IMR-90 (cell line): ENCODE measurements at regions not wholly inside any gene's neighbourhood (a gene's known extent, or its start where the extent isn't known, plus 50 kb on each side); places are given as distances from the start of the nearest gene placed in this dataset.

Source experiments
- ATAC-seq: fragments of 200-7000 bp; cut with Tn5 transposase; 2 replicates; pipeline ENCODE4 v1.9.1; 2020; ENCODE audit warnings: low read depth, mild to moderate bottlenecking, moderate library complexity
- BruUV-seq: library from RNA; stranded (reverse); fragments of 400-500 nt; replicated peaks from 2 replicates; lab custom pipeline; 2021; lab: Mats Ljungman, UMichigan
- CTCF ChIA-PET: fragments of 300-600 bp; formaldehyde crosslinking; extraction: SDS; loops from one replicate; lab custom pipeline; 2021; ENCODE audit warnings: antibody characterized with exemption; lab: Yijun Ruan, JAX
- POLR2A ChIA-PET: fragments of 300-600 bp; sonication (Branson Sonifier 250); formaldehyde crosslinking; loops from one replicate; lab custom pipeline; 2022; ENCODE audit warnings: antibody characterized with exemption; ENCODE audit not compliant: unreplicated experiment; lab: Charles Lee
- DNase-seq: peaks from one replicate; pipeline ENCODE4 v3.0.0; 2013
- H2AFZ ChIP-seq: replicated peaks from 2 replicates; pipeline ENCODE3; 2013; ENCODE audit warnings: low read length, mild to moderate bottlenecking; ENCODE audit not compliant: poor library complexity
- H2AK5ac ChIP-seq: 2 replicates; pipeline ENCODE4 v1.6.1; 2013; ENCODE audit warnings: low read depth, low read length, inconsistent platforms
- H2AK9ac ChIP-seq: replicated peaks from 2 replicates; pipeline ENCODE3; 2013; ENCODE audit warnings: mild to moderate bottlenecking, low read depth, low read length, moderate library complexity; ENCODE audit not compliant: poor library complexity
- H2BK120ac ChIP-seq: 2 replicates; pipeline ENCODE4 v1.6.1; 2013; ENCODE audit warnings: low read depth, low read length, inconsistent platforms
- H2BK15ac ChIP-seq: 3 replicates; pipeline ENCODE4 v1.6.1; 2013; ENCODE audit warnings: low read depth, low read length, inconsistent platforms
- H2BK20ac ChIP-seq: 2 replicates; pipeline ENCODE4 v1.6.1; 2013; ENCODE audit warnings: low read depth, mild to moderate bottlenecking, inconsistent platforms, low read length, moderate library complexity
- H2BK5ac ChIP-seq: 2 replicates; pipeline ENCODE4 v1.6.1; 2013; ENCODE audit warnings: mild to moderate bottlenecking, low read depth, low read length, inconsistent platforms; ENCODE audit not compliant: poor library complexity, severe bottlenecking
- H3K14ac ChIP-seq: replicated peaks from 2 replicates; pipeline ENCODE4 v1.6.1; 2013; ENCODE audit warnings: low read depth, low read length, inconsistent platforms
- H3K18ac ChIP-seq: 2 replicates; pipeline ENCODE4 v1.6.1; 2013; ENCODE audit warnings: low read depth, low read length, control low read depth
- H3K23ac ChIP-seq: 2 replicates; pipeline ENCODE4 v1.6.1; 2013; ENCODE audit warnings: low read depth, low read length, inconsistent platforms
- H3K27ac ChIP-seq: 2 replicates; pipeline ENCODE4 v1.5.1; 2013; ENCODE audit warnings: mild to moderate bottlenecking, control low read depth, low read length; ENCODE audit not compliant: insufficient read depth
- H3K27me3 ChIP-seq: 2 replicates; pipeline ENCODE4 v1.6.1; 2013; ENCODE audit warnings: low read length; ENCODE audit not compliant: control insufficient read depth, insufficient read depth
- H3K36me3 ChIP-seq: 2 replicates; pipeline ENCODE4 v1.6.1; 2013; ENCODE audit warnings: low read length, mixed read lengths; ENCODE audit not compliant: control insufficient read depth, insufficient read depth
- H3K4ac ChIP-seq: 2 replicates; pipeline ENCODE4 v1.6.1; 2013; ENCODE audit warnings: low read depth, low read length, inconsistent platforms
- H3K4me1 ChIP-seq: 2 replicates; pipeline ENCODE4 v1.6.1; 2013; ENCODE audit warnings: low read length, mixed read lengths; ENCODE audit not compliant: control insufficient read depth, insufficient read depth
- H3K4me2 ChIP-seq: 2 replicates; pipeline ENCODE4 v1.6.1; 2013; ENCODE audit warnings: low read depth, mild to moderate bottlenecking, control low read depth, low read length, moderate library complexity
- H3K4me3 ChIP-seq: 2 replicates; pipeline ENCODE4 v1.5.1; 2013; ENCODE audit warnings: low read depth, mild to moderate bottlenecking, control low read depth, low read length, moderate library complexity; ENCODE audit not compliant: insufficient read depth
- H3K56ac ChIP-seq: 2 replicates; pipeline ENCODE4 v1.6.1; 2013; ENCODE audit warnings: low read length, inconsistent platforms; ENCODE audit not compliant: insufficient read depth; ENCODE audit errors: extremely low read depth
- H3K79me1 ChIP-seq, 2 experiments: 2 replicates each; pipeline ENCODE4 v1.6.1; 2013; ENCODE audit warnings: low read length in 2 of 2, inconsistent platforms in 1 of 2, low read depth in 1 of 2
- H3K9ac ChIP-seq: 2 replicates; pipeline ENCODE4 v1.6.1; 2013; ENCODE audit warnings: low read depth, low read length, control low read depth
- H3K9me1 ChIP-seq: 2 replicates; pipeline ENCODE4 v1.6.1; 2013; ENCODE audit warnings: low read length, inconsistent platforms; ENCODE audit not compliant: insufficient read depth
- H3K9me3 ChIP-seq: 2 replicates; pipeline ENCODE4 v1.6.1; 2013; ENCODE audit warnings: low read length; ENCODE audit not compliant: control insufficient read depth, insufficient read depth
- H4K20me1 ChIP-seq: 2 replicates; pipeline ENCODE4 v1.6.1; 2013; ENCODE audit warnings: low read length, inconsistent platforms; ENCODE audit not compliant: insufficient read depth
- H4K5ac ChIP-seq: 2 replicates; pipeline ENCODE4 v1.6.1; 2013; ENCODE audit warnings: mild to moderate bottlenecking, low read depth, low read length, control low read depth
- H4K8ac ChIP-seq, 2 experiments: 2 replicates each; pipeline ENCODE4 v1.6.1; 2013; ENCODE audit warnings: low read depth in 2 of 2, low read length in 2 of 2, control low read depth in 1 of 2, inconsistent platforms in 1 of 2
- H4K91ac ChIP-seq: 2 replicates; pipeline ENCODE4 v1.6.1; 2013; ENCODE audit warnings: low read depth, low read length, inconsistent platforms; ENCODE audit not compliant: insufficient read depth
- CEBPB ChIP-seq: IDR thresholded peaks from 2 replicates; pipeline ENCODE4 v1.6.1; 2012; ENCODE audit warnings: low read depth, low read length, improper control_type of control experiment
- CTCF ChIP-seq: conservative IDR thresholded peaks from 2 replicates; pipeline ENCODE4 v1.5.1; 2012; ENCODE audit warnings: mild to moderate bottlenecking, low read depth, low read length, improper control_type of control experiment
- ELK1 ChIP-seq: fragments of 150-350 bp; IDR thresholded peaks from 2 replicates; pipeline ENCODE4 v1.6.1; 2016; ENCODE audit warnings: low read depth, mild to moderate bottlenecking, low read length, moderate library complexity, borderline replicate concordance
- MAFK ChIP-seq: IDR thresholded peaks from 2 replicates; pipeline ENCODE4 v1.6.1; 2012; ENCODE audit warnings: low read depth, low read length, improper control_type of control experiment
- MAZ ChIP-seq: IDR thresholded peaks from 2 replicates; pipeline ENCODE4 v1.6.1; 2012; ENCODE audit warnings: low read depth, mild to moderate bottlenecking, low read length, improper control_type of control experiment, moderate library complexity, borderline replicate concordance
- NFE2L2 ChIP-seq: fragments of 150-350 bp; IDR thresholded peaks from 2 replicates; pipeline ENCODE4 v1.6.1; 2016; ENCODE audit warnings: low read depth, mild to moderate bottlenecking, low read length
- RAD21 ChIP-seq: IDR thresholded peaks from 2 replicates; pipeline ENCODE4 v1.6.1; 2012; ENCODE audit warnings: low read length, improper control_type of control experiment
- dilution Hi-C: fragments of 300-500 bp; cut with HindIII; formaldehyde crosslinking; loops from one replicate; pipeline ENCODE4 v1.14.3; 2018; ENCODE audit warnings: low sequenced_read_pairs; ENCODE audit not compliant: unreplicated experiment
- in situ Hi-C: fragments of 300-500 bp; cut with MboI; formaldehyde crosslinking; loops from 3 replicates; pipeline ENCODE4 v1.14.3; 2019; ENCODE audit warnings: low sequenced_read_pairs, inconsistent platforms, mixed read lengths
- intact Hi-C: fragments of 100-400 bp; cut with micrococcal nuclease; formaldehyde crosslinking; loops from 2 replicates; pipeline ENCODE4 v1.10.0; 2022

GRCh38 chr4:174062831-174063230 is 220.6 kb downstream of the FBXO8 start:
- no peaks in the 10 kb centered on the region for H3K79me1 ChIP-seq
- H4K8ac ChIP-seq: no peak overlapping the region
- no peak overlapping the region for H3K4me2 ChIP-seq
- H2BK15ac ChIP-seq: no peak overlapping the region
- H3K36me3 ChIP-seq: no peaks in the 10 kb centered on the region
- no peaks in the 10 kb centered on the region for H4K20me1 ChIP-seq
- no peak overlapping the region for H3K4me3 ChIP-seq
- H3K56ac ChIP-seq: no peak overlapping the region
- H3K27ac ChIP-seq: no peak overlapping the region
- H4K5ac ChIP-seq: no peak overlapping the region
- TF ChIP-seq RAD21: no peak
- TF ChIP-seq NFE2L2: no peak
- TF ChIP-seq MAFK: no peak
- TF ChIP-seq CTCF: no peak
- no peak for TF ChIP-seq ELK1
- TF ChIP-seq CEBPB: no peak
- TF ChIP-seq MAZ: no peak
- H3K4me1 ChIP-seq: no peaks in the 10 kb centered on the region
- no peak overlapping the region for H2AK9ac ChIP-seq
- H2BK120ac ChIP-seq: no peak overlapping the region
- no peak overlapping the region for H3K23ac ChIP-seq
- no peak overlapping the region for H3K9ac ChIP-seq
- no peak overlapping the region for H2BK5ac ChIP-seq
- H3K9me3 ChIP-seq: no peaks in the 10 kb centered on the region
- dilution Hi-C loops: no loop called here
- H3K27me3 ChIP-seq: no peaks in the 10 kb centered on the region
- in situ Hi-C loops: no loop called here
- POLR2A ChIA-PET: no interaction called here
- H2AFZ ChIP-seq: no peak overlapping the region
- H3K4ac ChIP-seq: no peak overlapping the region
- H2AK5ac ChIP-seq: no peak overlapping the region
- ATAC-seq (no peak), DNase-seq (no peak)
- intact Hi-C loops: no loop called here
- BruUV-seq: no TSS peak
- H3K18ac ChIP-seq: no peak overlapping the region
- H3K9me1 ChIP-seq: no peaks in the 10 kb centered on the region
- H2BK20ac ChIP-seq: no peak overlapping the region
- CTCF ChIA-PET: no interaction called here
- H3K14ac ChIP-seq: no peak overlapping the region
- H4K91ac ChIP-seq: no peak overlapping the region
